H9 (cell line): ENCODE measurements at regions not wholly inside any gene's neighbourhood (a gene's known extent, or its start where the extent isn't known, plus 50 kb on each side); places are given as distances from the start of the nearest gene placed in this dataset.

Experiments
- DNase-seq: peaks from one replicate; pipeline ENCODE4 v3.0.0-alpha.2; 2017
- H2AFZ ChIP-seq: one replicate; pipeline ENCODE4 v1.6.1; 2013; ENCODE audit warnings: mild to moderate bottlenecking, low read length, control low read depth, moderate library complexity
- H2AK5ac ChIP-seq: 2 replicates; pipeline ENCODE4 v1.6.1; 2013; ENCODE audit warnings: low read length, control low read depth, mixed read lengths; ENCODE audit not compliant: insufficient read length
- H2BK120ac ChIP-seq: one replicate; pipeline ENCODE4 v1.6.1; 2013; ENCODE audit warnings: low read depth, mild to moderate bottlenecking, low read length, control low read depth, inconsistent platforms; ENCODE audit not compliant: poor library complexity, severe bottlenecking
- H2BK12ac ChIP-seq: 2 replicates; pipeline ENCODE4 v1.6.1; 2013; ENCODE audit warnings: low read length, control low read depth, mixed read lengths, low read depth; ENCODE audit not compliant: insufficient read length
- H2BK15ac ChIP-seq: 2 replicates; pipeline ENCODE4 v1.6.1; 2013; ENCODE audit warnings: low read depth, low read length, control low read depth
- H2BK20ac ChIP-seq: one replicate; pipeline ENCODE4 v1.6.1; 2013; ENCODE audit warnings: low read depth, mild to moderate bottlenecking, low read length, control low read depth, inconsistent platforms; ENCODE audit not compliant: poor library complexity, severe bottlenecking
- H2BK5ac ChIP-seq: 2 replicates; pipeline ENCODE4 v1.6.1; 2013; ENCODE audit warnings: low read length, control low read depth, mixed read lengths; ENCODE audit not compliant: insufficient read length
- H3K14ac ChIP-seq: 2 replicates; pipeline ENCODE4 v1.6.1; 2013; ENCODE audit warnings: low read length, control low read depth; ENCODE audit not compliant: insufficient read depth
- H3K18ac ChIP-seq: 2 replicates; pipeline ENCODE4 v1.6.1; 2013; ENCODE audit warnings: low read depth, mild to moderate bottlenecking, mixed read lengths, low read length, control low read depth; ENCODE audit not compliant: insufficient read length
- H3K23ac ChIP-seq: 2 replicates; pipeline ENCODE4 v1.6.1; 2013; ENCODE audit warnings: low read length, control low read depth, mixed read lengths, low read depth; ENCODE audit not compliant: insufficient read length
- H3K23me2 ChIP-seq: 2 replicates; pipeline ENCODE4 v1.6.1; 2013; ENCODE audit warnings: low read depth, mild to moderate bottlenecking, mixed read lengths, low read length, control low read depth; ENCODE audit not compliant: insufficient read length, poor library complexity, severe bottlenecking
- H3K27ac ChIP-seq: 2 replicates; pipeline ENCODE4 v1.5.1; 2013; ENCODE audit warnings: low read length, control low read depth, mixed read lengths, low read depth; ENCODE audit not compliant: insufficient read length
- H3K27me3 ChIP-seq: 2 replicates; pipeline ENCODE4 v1.6.1; 2013; ENCODE audit warnings: low read length, control low read depth, inconsistent platforms; ENCODE audit not compliant: insufficient read depth
- H3K4ac ChIP-seq: 2 replicates; pipeline ENCODE4 v1.6.1; 2013; ENCODE audit warnings: low read depth, mild to moderate bottlenecking, control low read depth, inconsistent platforms, low read length, moderate library complexity
- H3K4me1 ChIP-seq: 2 replicates; pipeline ENCODE4 v1.6.1; 2013; ENCODE audit warnings: low read length, control low read depth, inconsistent platforms; ENCODE audit not compliant: insufficient read depth
- H3K4me2 ChIP-seq: 2 replicates; pipeline ENCODE4 v1.6.1; 2013; ENCODE audit warnings: low read length, control low read depth, mixed read lengths; ENCODE audit not compliant: insufficient read length, insufficient read depth
- H3K56ac ChIP-seq: 2 replicates; pipeline ENCODE4 v1.6.1; 2013; ENCODE audit warnings: low read depth, mild to moderate bottlenecking, mixed read lengths, low read length, control low read depth; ENCODE audit not compliant: insufficient read length
- H3K79me1 ChIP-seq: 2 replicates; pipeline ENCODE4 v1.6.1; 2013; ENCODE audit warnings: low read depth, mild to moderate bottlenecking, moderate library complexity, low read length, control low read depth, inconsistent platforms; ENCODE audit not compliant: insufficient read depth, poor library complexity, severe bottlenecking
- H3K79me2 ChIP-seq: 2 replicates; pipeline ENCODE4 v1.6.1; 2013; ENCODE audit warnings: low read length, control low read depth, inconsistent platforms; ENCODE audit not compliant: insufficient read depth
- H3K9ac ChIP-seq: 2 replicates; pipeline ENCODE4 v1.6.1; 2013; ENCODE audit warnings: low read length, control low read depth, mixed read lengths; ENCODE audit not compliant: insufficient read length; ENCODE audit errors: extremely low read depth
- H3K9me3 ChIP-seq: one replicate; pipeline ENCODE4 v1.6.1; 2013; ENCODE audit warnings: low read depth, low read length, inconsistent platforms; ENCODE audit not compliant: control insufficient read depth
- H3T11ph ChIP-seq: one replicate; pipeline ENCODE4 v1.6.1; 2013; ENCODE audit warnings: mild to moderate bottlenecking, low read length, control low read depth, inconsistent platforms
- H4K20me1 ChIP-seq: one replicate; pipeline ENCODE4 v1.6.1; 2013; ENCODE audit not compliant: control insufficient read depth, insufficient read length, insufficient read depth
- H4K5ac ChIP-seq: 2 replicates; pipeline ENCODE4 v1.6.1; 2013; ENCODE audit warnings: low read depth, mild to moderate bottlenecking, mixed read lengths, low read length, control low read depth; ENCODE audit not compliant: insufficient read length
- H4K8ac ChIP-seq: replicated peaks from 2 replicates; pipeline ENCODE4 v1.6.1; 2013; ENCODE audit warnings: low read length, control low read depth, mixed read lengths, low read depth; ENCODE audit not compliant: insufficient read length
- H4K91ac ChIP-seq: 2 replicates; pipeline ENCODE4 v1.6.1; 2013; ENCODE audit warnings: low read depth, mild to moderate bottlenecking, moderate library complexity, mixed read lengths, low read length, control low read depth; ENCODE audit not compliant: insufficient read length
- H3K27ac Mint-ChIP-seq, 3 experiments: 2 replicates in 2 of 3; 3 replicates in 1 of 3; pipeline ENCODE4 v1.8.0; 2020 to 2021; ENCODE audit warnings: mixed read lengths in 3 of 3, mild to moderate bottlenecking in 1 of 3, moderate library complexity in 1 of 3
- H3K27me3 Mint-ChIP-seq: 2 replicates; pipeline ENCODE4 v1.8.0; 2021; ENCODE audit warnings: low read depth, mild to moderate bottlenecking, moderate library complexity, mixed read lengths
- H3K36me3 Mint-ChIP-seq, 3 experiments: 2 replicates in 2 of 3; 3 replicates in 1 of 3; pipeline ENCODE4 v1.8.0; 2020 to 2021; ENCODE audit warnings: low read depth in 3 of 3, mixed read lengths in 3 of 3; ENCODE audit not compliant: insufficient read depth in 1 of 3
- H3K4me1 Mint-ChIP-seq, 2 experiments: 2 replicates each; pipeline ENCODE4 v1.8.0; 2020; ENCODE audit warnings: mixed read lengths in 2 of 2
- H3K4me3 Mint-ChIP-seq, 2 experiments: 2 replicates in 1 of 2; 3 replicates in 1 of 2; pipeline ENCODE4 v1.8.0; 2020 to 2021; ENCODE audit warnings: mild to moderate bottlenecking in 2 of 2, mixed read lengths in 2 of 2, moderate library complexity in 1 of 2
- H3K9me3 Mint-ChIP-seq, 2 experiments: 2 replicates in 1 of 2; 3 replicates in 1 of 2; pipeline ENCODE4 v1.8.0; 2020; ENCODE audit warnings: mild to moderate bottlenecking in 2 of 2, mixed read lengths in 2 of 2, moderate library complexity in 1 of 2
- WGBS: extraction: QIAGEN DNeasy Blood & Tissue Kit; methylation state at CpG from one replicate; pipeline ENCODE4 v1.1.7; 2013; ENCODE audit warnings: missing lambda C conversion rate, low lambda C conversion rate, mixed read lengths; ENCODE audit not compliant: insufficient read length; ENCODE audit errors: extremely low coverage; 5-methylcytosine and 5-hydroxymethylcytosine counted together
- TF ChIP-seq, protein P1 (sequence below): fragments of 200-600 bp; sonication (generic); conservative IDR thresholded peaks from 3 replicates; pipeline ENCODE4 v1.8.0; 2021; ENCODE audit warnings: antibody characterized with exemption, mild to moderate bottlenecking

- Mint-ChIP-seq H3K4me3 (no peak overlapping the region), H3K36me3 (peaks cover 0 to 1% (median 0%) of the 10 kb centered on the region in 3 experiments; a peak in 3 of 7 replicates), H3K4me1 (peaks cover 8 to 12% of the 10 kb centered on the region in 2 experiments), H3K27ac (no peak overlapping the region), H3K27me3 (no peaks in the 10 kb centered on the region), H3K9me3 (peaks cover 0 to 2% of the 10 kb centered on the region in 2 experiments; a peak in 2 of 5 replicates)
- Histone ChIP-seq H3K79me1 (no peaks in the 10 kb centered on the region), H2AFZ (no peak overlapping the region), H2BK12ac (no peak overlapping the region), H3K4ac (no peak overlapping the region), H3K27me3 (no peaks in the 10 kb centered on the region), H4K20me1 (no peaks in the 10 kb centered on the region), H2BK120ac (no peak overlapping the region), H3K18ac (no peak overlapping the region), H3K9me3 (no peaks in the 10 kb centered on the region), H2AK5ac (no peak overlapping the region), H2BK5ac (no peak overlapping the region), H3K23me2 (no peaks in the 10 kb centered on the region), H3K9ac (no peak overlapping the region), H3K79me2 (no peaks in the 10 kb centered on the region), H3K4me2 (no peak overlapping the region), H3K27ac (no peak overlapping the region), H3K56ac (no peak overlapping the region), H4K5ac (no peak overlapping the region), H4K91ac (no peak overlapping the region), H2BK20ac (no peak overlapping the region), H3T11ph (no peak overlapping the region), H3K23ac (no peak overlapping the region), H2BK15ac (no peak overlapping the region), H4K8ac (no peak overlapping the region), H3K14ac (no peak overlapping the region), H3K4me1 (no peaks in the 10 kb centered on the region)
- TF ChIP-seq, protein P1, sequence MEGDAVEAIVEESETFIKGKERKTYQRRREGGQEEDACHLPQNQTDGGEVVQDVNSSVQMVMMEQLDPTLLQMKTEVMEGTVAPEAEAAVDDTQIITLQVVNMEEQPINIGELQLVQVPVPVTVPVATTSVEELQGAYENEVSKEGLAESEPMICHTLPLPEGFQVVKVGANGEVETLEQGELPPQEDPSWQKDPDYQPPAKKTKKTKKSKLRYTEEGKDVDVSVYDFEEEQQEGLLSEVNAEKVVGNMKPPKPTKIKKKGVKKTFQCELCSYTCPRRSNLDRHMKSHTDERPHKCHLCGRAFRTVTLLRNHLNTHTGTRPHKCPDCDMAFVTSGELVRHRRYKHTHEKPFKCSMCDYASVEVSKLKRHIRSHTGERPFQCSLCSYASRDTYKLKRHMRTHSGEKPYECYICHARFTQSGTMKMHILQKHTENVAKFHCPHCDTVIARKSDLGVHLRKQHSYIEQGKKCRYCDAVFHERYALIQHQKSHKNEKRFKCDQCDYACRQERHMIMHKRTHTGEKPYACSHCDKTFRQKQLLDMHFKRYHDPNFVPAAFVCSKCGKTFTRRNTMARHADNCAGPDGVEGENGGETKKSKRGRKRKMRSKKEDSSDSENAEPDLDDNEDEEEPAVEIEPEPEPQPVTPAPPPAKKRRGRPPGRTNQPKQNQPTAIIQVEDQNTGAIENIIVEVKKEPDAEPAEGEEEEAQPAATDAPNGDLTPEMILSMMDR = no peak
- WGBS = no CpG with 5 or more reads among the region's 1 CpG
- no peak for DNase-seq
Observed at GRCh38 chr7:138402749-138403148, 57.3 kb upstream of the TRIM24 start.
